ENCODE measurements at regions not wholly inside any gene's neighbourhood (a gene's known extent, or its start where the extent isn't known, plus 50 kb on each side); places are given as distances from the start of the nearest gene placed in this dataset.

DNA sequence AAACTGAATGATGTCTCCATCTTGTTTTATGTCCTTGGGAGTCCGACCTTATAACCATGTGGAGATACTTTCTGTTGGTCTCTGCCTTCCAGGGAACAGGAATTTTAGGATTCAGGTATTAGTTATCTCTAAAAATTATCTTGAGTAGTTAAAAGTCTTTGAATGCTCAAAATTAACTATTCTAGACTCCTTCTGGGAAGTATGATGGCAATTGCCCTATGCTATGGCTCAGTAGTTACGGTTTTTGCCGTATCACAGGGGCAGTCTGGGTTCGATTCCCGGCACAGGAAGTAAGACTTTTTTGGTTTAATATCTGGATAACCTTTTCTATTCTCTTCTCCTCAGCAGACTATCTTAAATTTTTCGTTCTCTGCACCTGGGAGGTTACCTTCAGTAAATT lies 708.7 kb upstream of the LRATD1 start:
- intact Hi-C loops (cut with DNase I), result no loop called here
- ATAC-seq (no peak), DNase-seq (no peak)
- no peaks in the 10 kb centered on the region for H3K9me3 ChIP-seq
- TF ChIP-seq, protein P1, sequence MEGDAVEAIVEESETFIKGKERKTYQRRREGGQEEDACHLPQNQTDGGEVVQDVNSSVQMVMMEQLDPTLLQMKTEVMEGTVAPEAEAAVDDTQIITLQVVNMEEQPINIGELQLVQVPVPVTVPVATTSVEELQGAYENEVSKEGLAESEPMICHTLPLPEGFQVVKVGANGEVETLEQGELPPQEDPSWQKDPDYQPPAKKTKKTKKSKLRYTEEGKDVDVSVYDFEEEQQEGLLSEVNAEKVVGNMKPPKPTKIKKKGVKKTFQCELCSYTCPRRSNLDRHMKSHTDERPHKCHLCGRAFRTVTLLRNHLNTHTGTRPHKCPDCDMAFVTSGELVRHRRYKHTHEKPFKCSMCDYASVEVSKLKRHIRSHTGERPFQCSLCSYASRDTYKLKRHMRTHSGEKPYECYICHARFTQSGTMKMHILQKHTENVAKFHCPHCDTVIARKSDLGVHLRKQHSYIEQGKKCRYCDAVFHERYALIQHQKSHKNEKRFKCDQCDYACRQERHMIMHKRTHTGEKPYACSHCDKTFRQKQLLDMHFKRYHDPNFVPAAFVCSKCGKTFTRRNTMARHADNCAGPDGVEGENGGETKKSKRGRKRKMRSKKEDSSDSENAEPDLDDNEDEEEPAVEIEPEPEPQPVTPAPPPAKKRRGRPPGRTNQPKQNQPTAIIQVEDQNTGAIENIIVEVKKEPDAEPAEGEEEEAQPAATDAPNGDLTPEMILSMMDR (IDR thresholded peaks at IDR 0.05), result no peak
- no peaks in the 10 kb centered on the region for H3K27me3 ChIP-seq (ENCODE audit: low read depth)
- H3K4me3 ChIP-seq, result no peak overlapping the region
- H3K4me1 ChIP-seq, result no peaks in the 10 kb centered on the region
- no peak overlapping the region for H3K27ac ChIP-seq
- no peaks in the 10 kb centered on the region for H3K36me3 ChIP-seq

DNA sequence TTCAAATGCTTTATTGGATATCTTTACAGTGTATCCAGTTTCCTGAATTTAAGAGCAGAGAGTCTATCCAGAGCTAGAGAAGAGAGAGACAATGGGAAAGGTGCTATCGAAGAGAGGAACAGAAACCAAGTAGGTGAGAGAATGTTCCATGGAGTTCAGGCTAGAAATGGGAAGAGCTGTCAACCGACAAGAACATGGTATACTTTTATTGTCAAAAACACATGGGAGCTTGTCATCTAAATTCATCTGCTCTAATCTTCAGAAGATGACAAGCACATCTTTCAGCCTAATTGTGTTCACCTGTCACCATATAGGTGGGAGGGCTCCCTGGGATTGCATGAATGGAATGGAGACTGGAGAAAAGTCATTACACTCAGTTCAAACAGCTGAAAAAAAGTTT lies 690.4 kb upstream of the LRATD1 start:
- H3K4me3 ChIP-seq, result no peak overlapping the region
- H3K9me3 ChIP-seq, result no peaks in the 10 kb centered on the region
- TF ChIP-seq, protein P1 (IDR thresholded peaks at IDR 0.05), result no peak
- H3K4me1 ChIP-seq, result no peaks in the 10 kb centered on the region
- no peak for ATAC-seq
- H3K27me3 ChIP-seq (ENCODE audit: low read depth), result no peaks in the 10 kb centered on the region
- DNase-seq, result no peak
- H3K27ac ChIP-seq, result no peak overlapping the region
- intact Hi-C loops (cut with DNase I), result no loop called here
- H3K36me3 ChIP-seq, result no peaks in the 10 kb centered on the region

DNA sequence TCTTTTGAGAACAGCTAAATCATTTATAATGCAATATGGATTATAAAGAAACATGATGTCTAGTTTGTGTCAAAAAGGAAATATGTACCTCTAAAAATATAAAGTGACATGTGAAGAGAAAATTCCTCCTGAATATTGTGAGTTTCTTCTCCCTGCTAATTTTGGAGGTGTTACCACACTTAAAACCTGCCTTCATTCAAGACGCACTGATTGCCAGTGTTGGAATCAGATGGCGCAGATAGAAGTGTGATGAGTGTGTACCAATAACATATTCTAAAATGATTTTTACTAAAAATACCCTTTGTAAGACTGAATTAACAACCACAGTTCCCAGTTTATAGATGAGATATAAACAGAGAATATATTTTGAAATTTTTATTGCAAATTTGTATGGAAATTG lies 681.8 kb upstream of the LRATD1 start:
- no peaks in the 10 kb centered on the region for H3K9me3 ChIP-seq
- H3K27ac ChIP-seq, result no peak overlapping the region
- ATAC-seq (no peak), DNase-seq (no peak)
- no peak overlapping the region for H3K4me3 ChIP-seq
- no peaks in the 10 kb centered on the region for H3K4me1 ChIP-seq
- TF ChIP-seq, protein P1 (IDR thresholded peaks at IDR 0.05), result no peak
- no peaks in the 10 kb centered on the region for H3K27me3 ChIP-seq (ENCODE audit: low read depth)
- intact Hi-C loops (cut with DNase I), result no loop called here
- H3K36me3 ChIP-seq, result no peaks in the 10 kb centered on the region

DNA sequence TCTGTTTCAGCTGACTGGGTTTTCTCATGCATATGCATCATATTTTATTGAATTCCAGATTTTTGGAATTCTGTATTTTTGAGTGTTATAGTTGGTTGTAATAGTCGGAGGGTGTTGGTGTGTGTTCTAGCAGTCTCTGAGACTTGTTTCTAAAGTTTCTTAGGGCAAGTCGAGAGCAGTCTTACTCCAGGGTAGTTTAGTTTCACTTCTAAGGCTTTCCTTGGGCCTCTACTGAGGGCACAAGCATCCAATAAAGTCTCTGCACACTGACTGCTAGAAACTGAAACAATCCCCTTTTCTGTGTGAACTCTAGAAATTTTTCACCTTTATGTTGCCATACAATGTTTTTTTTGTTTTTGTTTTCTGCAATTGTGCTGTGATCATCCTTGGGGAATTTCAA lies 663.7 kb upstream of the LRATD1 start:
- intact Hi-C loops (cut with DNase I), result no loop called here
- Histone ChIP-seq H3K9me3 (no peaks in the 10 kb centered on the region), H3K4me1 (no peaks in the 10 kb centered on the region), H3K27ac (no peak overlapping the region), H3K4me3 (no peak overlapping the region), H3K36me3 (no peaks in the 10 kb centered on the region), H3K27me3 (ENCODE audit: low read depth) (no peaks in the 10 kb centered on the region)
- TF ChIP-seq, protein P1 (IDR thresholded peaks at IDR 0.05), result no peak
- DNase-seq, result no peak
- no peak for ATAC-seq

DNA sequence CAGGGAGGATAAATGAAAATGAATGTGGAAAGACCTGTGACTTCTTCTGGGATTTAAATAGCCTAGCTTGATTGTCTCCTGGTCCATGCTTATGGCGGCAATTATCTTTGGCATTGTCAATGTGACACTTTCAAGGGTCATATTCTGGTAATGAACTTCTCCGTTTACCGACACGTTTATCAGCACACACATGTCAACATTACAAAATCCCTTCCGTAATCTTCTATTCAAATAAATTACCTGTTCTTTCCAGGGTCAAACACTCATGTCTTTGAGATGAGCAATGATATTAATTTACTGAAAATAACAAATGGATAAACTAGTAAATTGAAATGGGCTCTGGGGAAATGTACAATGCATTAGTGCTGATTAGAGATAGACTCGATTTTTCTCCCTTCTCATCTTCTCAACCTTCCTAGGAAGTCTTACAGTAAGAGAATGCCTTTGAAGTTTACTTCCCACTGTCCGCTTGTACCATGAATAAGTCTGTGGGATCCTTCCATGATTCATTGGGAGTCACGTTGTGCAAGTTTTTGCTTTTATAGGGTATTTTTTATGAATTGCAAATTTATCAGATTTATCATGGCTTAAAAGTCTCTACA lies 646.3 kb upstream of the LRATD1 start:
- no peaks in the 10 kb centered on the region for H3K27me3 ChIP-seq (ENCODE audit: low read depth)
- intact Hi-C loops (cut with DNase I), result no loop called here
- H3K4me1 ChIP-seq, result no peaks in the 10 kb centered on the region
- no peak overlapping the region for H3K4me3 ChIP-seq
- H3K27ac ChIP-seq, result no peak overlapping the region
- DNase-seq (no peak), ATAC-seq (no peak)
- peaks cover 5% of the 10 kb centered on the region for H3K9me3 ChIP-seq
- TF ChIP-seq, protein P1 (IDR thresholded peaks at IDR 0.05), result no peak
- no peaks in the 10 kb centered on the region for H3K36me3 ChIP-seq

DNA sequence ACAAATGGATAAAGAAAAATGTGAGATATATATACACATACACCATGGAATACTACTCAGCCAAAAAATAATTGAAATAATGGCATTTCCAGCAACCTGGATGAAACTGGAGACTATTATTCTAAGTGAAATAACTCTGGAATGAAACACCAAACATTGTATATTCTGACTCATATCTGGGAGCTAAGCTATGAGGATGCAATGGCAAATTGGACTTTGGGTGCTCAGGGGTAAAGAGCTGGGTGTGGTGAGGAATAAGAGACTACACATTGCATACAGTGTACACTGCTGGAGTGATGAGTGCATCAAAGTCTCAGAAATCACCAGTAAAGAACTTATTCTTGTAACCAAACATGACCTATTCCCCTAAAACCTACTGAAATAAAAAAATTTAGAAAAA lies 636.0 kb upstream of the LRATD1 start:
- ATAC-seq (no peak), DNase-seq (no peak)
- H3K9me3 ChIP-seq, result no peaks in the 10 kb centered on the region

More for the DNA sequence above, 636.0 kb upstream of the LRATD1 start:
- TF ChIP-seq, protein P1 (IDR thresholded peaks at IDR 0.05), result no peak
- H3K27ac ChIP-seq, result no peak overlapping the region
- H3K4me3 ChIP-seq, result no peak overlapping the region
- no peaks in the 10 kb centered on the region for H3K4me1 ChIP-seq
- no peaks in the 10 kb centered on the region for H3K36me3 ChIP-seq
- intact Hi-C loops (cut with DNase I), result no loop called here
- H3K27me3 ChIP-seq (ENCODE audit: low read depth), result no peaks in the 10 kb centered on the region

Measured in lower lobe of right lung (tissue), 2 donors.